Left cardiac atrium (tissue), 4 donors: ENCODE measurements at regions not wholly inside any gene's neighbourhood (a gene's known extent, or its start where the extent isn't known, plus 50 kb on each side); places are given as distances from the start of the nearest gene placed in this dataset.

ENCODE experiments used
- ATAC-seq, 2 donors: fragments of 200-7000 bp; cut with Tn5 transposase; one replicate each; pipeline ENCODE4 v1.9.1; 2020; ENCODE audit warnings: mild to moderate bottlenecking in 2 of 2, moderate library complexity in 2 of 2
- DNase-seq: peaks from one replicate; pipeline ENCODE4 v3.0.0-alpha.2; 2020
- intact Hi-C, 2 donors: fragments of 100-400 bp; cut with DNase I; formaldehyde crosslinking; loops; one replicate each; pipeline versions ENCODE4 v1.14.1 to v1.15.1; 2022 to 2023
- donor health status: DM: no; HTN: yes; CAD: no.
- donor health status: DM: no; HTN: yes; CAD: no; lungs with severe emphysema.
- donor health status: DM: yes; HTN: yes; CAD: no.
- donor health status: Dilated cardiomyopathy.

- intact Hi-C loops, result no loop called here
- no peak for ATAC-seq
- no peak for DNase-seq
Measured at GRCh38 chr1:38465460-38465859, 394.1 kb downstream of the RRAGC start.

DNA sequence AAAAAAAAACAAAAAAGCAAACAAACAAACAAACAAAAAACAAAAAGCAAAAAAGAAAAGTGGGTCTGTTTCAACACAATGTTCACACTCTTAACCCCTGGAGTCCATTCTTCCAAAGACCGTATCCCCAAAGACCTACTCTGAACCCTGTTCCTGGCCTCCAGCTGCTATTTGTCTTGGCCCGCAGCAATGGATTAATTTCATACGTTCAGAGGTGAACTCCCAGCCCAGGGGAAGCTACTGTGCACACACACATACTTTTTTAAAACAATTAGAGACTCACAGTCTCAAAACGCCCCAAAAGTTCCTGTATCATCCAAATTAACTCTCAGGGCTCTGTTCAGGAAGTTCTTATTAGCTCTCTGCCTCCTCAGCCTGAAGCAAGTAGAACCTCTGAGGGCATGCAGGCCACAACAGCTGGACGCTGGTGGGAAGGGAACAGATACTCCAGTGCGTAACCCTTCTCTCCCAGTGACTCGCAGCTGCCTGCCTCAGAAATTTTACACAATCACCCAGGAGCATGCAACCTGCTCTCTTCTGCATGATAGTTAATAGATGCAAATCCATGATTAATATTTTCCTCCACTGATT, 395.4 kb downstream of the RRAGC start:
- intact Hi-C loops, result no loop called here
- ATAC-seq, result peak in 1 of 2 donors; percentile 32
- no peak for DNase-seq

DNA sequence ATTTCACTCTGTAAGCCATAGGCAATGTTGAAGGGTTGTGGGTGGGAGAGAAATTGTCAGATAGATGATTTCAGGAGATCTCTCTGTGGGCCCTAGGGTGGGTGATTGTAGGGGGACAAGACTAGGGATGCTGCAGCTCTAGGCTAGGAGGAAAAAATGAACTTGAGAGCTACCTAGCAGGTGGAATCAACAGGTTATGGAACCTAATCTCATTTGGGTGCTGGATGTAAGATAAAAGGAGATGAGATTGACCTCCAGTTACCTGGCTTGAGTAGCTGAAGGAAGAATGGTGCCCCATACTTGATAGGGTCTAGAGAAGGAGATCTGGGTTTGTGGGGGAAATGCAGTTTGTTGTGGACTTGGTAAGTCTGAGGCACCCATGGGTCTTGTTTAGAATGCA, 396.5 kb downstream of the RRAGC start:
- DNase-seq (no peak), ATAC-seq (no peak)
- intact Hi-C loops, result no loop called here

DNA sequence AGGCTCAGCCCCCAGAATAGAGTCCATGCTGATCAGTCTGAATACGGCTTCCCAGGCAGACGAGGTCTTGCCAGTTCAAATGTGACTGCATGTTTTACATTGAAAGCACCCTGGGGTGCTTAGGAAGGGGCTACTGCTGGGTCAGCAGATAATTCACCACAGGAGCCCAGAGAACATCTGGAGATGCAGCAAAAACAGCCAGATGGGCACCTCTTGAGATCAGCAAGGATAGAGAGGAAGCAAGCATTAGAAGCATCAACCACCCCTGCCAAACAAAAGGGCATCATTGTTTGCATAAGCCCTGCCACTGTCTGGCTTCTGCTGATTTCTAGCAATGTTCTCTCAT, 403.1 kb downstream of the RRAGC start:
- ATAC-seq (no peak), DNase-seq (no peak)
- intact Hi-C loops, result no loop called here

- ATAC-seq, result no peak
- DNase-seq, result no peak
- intact Hi-C loops, result no loop called here
Measured at GRCh38 chr1:38455829-38456530, 403.6 kb downstream of the RRAGC start.

GRCh38 chr1:38454749-38455441, 404.7 kb downstream of the RRAGC start:
- no peak for DNase-seq
- no peak for ATAC-seq
- intact Hi-C loops, result no loop called here

DNA sequence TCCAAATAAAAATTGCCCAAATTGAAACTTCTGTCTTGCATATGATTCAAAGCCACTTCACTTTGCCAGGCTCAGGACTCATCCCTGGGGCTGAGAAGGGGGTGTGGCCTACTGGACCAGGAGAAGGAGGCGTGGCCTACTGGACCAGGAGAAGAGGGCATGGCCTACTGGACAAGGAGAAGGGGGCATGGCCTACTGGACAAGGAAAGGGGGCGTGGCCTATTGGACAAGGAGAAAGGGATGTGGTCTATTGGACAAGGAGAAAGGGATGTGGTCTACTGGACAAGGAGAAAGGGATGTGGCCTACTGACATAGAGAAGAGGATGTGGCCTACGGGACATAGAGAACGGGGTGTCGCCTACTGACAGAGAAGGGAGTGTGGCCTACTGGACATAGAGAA, 405.3 kb downstream of the RRAGC start:
- intact Hi-C loops, result no loop called here
- DNase-seq (no peak), ATAC-seq (no peak)

DNA sequence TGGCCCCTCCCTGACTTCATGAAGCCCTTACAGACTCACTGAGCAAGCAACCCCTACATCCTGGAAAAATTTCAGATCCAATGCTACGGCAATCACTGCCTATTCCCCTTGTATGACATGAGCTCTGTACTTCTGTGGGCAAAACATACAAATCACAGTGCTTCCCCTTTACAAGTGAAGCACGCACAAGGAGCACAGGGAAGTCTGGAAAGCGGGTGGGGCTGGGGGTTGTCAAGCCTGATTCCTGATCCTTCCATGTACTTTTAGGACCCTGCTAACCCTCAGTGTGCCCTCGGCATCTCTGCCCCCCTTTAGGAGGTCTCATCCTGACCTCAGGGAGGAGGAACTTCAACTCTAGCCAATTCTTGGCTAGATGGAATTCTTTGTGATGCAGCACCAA, 405.7 kb upstream of the POU3F1 start:
- DNase-seq, result no peak
- intact Hi-C loops, result no loop called here
- ATAC-seq, result no peak

- ATAC-seq, result peak; percentile 41 to 84
- intact Hi-C loops, result no loop called here
- DNase-seq, result peak; percentile 27
Measured at GRCh38 chr1:38451541-38451993, 405.0 kb upstream of the POU3F1 start.

- no peak for DNase-seq
- intact Hi-C loops, result no loop called here
- no peak for ATAC-seq
Measured at GRCh38 chr1:38448893-38449292, 402.3 kb upstream of the POU3F1 start.

- intact Hi-C loops, result no loop called here
- ATAC-seq (no peak), DNase-seq (no peak)
Measured at GRCh38 chr1:38446936-38447335, 400.3 kb upstream of the POU3F1 start.

DNA sequence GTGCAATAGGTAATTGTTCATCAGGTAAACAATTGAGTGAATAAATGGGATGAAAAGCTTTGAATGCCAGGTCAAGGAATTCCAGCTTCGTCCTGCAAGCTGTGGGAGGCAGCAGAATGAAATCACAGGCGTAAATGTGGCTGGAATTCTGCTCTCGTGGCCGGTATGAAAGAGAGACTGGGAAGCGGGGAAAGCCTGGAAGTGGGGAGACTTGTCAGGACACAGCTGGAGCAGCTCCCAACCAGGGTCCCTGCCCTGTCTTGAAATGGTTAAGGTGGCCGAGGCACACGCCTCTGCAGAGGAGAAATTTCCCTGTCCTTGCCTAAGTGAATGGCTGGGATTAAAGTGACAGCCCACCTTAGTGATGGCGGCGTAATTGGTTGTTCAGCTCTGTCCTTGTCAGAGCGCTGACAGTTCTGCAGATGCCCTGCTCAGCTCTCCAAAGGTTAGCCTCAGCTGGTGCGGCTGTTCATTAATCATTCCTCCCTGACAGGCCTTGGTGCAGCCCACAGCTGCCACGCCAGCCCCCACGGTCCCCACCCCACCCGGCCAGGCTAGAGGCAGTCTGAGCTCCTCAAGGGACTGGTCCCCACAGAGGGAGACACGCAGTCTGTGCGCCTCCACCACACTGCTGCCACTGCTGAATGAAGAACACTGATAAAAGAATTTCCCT, 398.3 kb upstream of the POU3F1 start:
- no peak for ATAC-seq
- no peak for DNase-seq
- intact Hi-C loops, result no loop called here

GRCh38 chr1:38444311-38444710, 397.7 kb upstream of the POU3F1 start:
- intact Hi-C loops, result no loop called here
- no peak for DNase-seq
- ATAC-seq, result peak in 1 of 2 donors; percentile 50

DNA sequence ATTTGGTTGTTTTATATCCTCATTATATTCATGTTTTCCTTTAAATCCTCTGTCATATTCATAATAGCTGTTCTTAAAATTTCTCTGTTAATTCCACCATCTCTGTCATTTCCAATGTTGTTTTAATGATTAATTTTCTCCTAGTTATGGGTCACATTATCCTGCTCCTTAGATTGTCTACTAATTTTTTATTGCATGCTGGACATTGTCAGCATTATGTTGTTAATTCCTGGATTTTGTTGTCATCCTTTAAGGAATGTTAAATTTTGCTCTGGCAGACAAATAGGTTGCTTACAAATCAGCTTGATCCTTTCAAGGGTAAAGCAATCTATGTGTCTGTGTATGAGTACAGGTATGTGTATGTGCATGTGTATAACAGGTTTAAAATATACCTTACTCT, 393.8 kb upstream of the POU3F1 start:
- intact Hi-C loops, result no loop called here
- DNase-seq, result no peak
- ATAC-seq, result no peak

DNA sequence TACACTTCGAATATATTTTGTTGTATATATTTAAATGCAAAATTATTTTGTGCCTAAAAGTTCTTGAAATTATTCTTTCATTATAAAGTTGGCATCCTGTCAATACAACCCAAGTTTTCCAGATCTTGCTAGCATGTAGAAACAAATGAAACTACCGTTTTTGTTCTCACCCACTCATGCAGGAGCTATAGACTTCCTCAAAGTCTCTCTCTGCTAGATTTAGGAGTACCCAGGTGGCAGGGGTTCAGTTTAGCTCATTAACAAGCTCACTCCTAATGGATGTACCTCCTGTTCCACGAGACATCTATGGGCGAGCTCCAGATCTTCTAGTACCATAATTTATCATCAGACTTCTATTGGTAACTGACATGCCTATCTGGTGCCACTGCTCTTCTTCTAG, 390.2 kb upstream of the POU3F1 start:
- ATAC-seq (no peak), DNase-seq (no peak)
- intact Hi-C loops, result no loop called here

- no peak for ATAC-seq
- DNase-seq, result no peak
- intact Hi-C loops, result no loop called here
Measured at GRCh38 chr1:38436006-38436405, 389.4 kb upstream of the POU3F1 start.

- intact Hi-C loops, result no loop called here
- no peak for ATAC-seq
- DNase-seq, result no peak
Measured at GRCh38 chr1:38433084-38433722, 386.6 kb upstream of the POU3F1 start.

GRCh38 chr1:38431535-38432376, 385.2 kb upstream of the POU3F1 start:
- DNase-seq (no peak), ATAC-seq (no peak)

DNA sequence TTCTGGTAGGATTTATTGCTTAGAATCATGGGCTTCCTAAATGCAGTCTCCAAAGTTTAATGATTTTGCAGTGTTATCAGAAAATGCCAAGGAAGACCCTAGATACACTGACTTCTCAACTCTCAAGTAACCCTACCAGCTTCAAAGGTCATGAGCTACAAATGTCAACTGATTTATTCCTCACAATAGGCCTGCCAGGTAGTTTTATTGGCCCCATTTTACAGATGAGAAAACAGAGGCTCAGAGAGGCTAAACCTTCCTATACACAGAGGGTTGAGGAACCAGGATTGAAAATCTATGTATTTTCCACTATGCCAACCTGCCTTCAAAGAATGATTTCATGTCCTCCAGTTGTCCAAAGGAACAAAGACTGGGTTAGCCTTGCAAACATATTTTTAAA, 384.4 kb upstream of the POU3F1 start:
- ATAC-seq, result no peak
- intact Hi-C loops, result no loop called here
- DNase-seq, result no peak

More at GRCh38 chr1:38431535-38432376, 385.2 kb upstream of the POU3F1 start:
- intact Hi-C loops, result no loop called here
